ENCODE measurements at regions not wholly inside any gene's neighbourhood (a gene's known extent, or its start where the extent isn't known, plus 50 kb on each side); places are given as distances from the start of the nearest gene placed in this dataset.
"Not testable (repeated sequence)": the region's sequence is repeated elsewhere in the genome, so short reads cannot be mapped to it uniquely, and the experiment has no call there.

DNA sequence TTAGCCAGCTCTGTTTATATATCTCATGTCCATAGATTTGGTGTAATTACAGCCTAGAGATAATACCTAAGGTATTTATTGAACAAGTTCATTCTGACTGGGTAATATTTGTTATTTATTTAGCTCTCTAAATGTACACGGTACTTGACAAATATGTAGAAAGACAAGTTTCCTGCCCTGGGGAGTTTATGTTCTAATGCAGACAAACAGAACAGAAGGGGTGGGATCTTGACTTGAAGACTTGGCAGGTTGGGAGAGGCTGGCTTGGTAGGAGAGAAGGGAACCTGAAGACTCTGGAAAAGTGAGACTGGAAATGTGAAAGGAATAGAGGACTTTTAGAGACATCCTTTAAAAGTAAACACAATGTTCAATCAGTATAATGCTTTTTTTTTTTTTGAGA is 97.7 kb upstream of the CDK6 start:
- no peak for DNase-seq
- in situ Hi-C loops (cut with MboI; ENCODE audit: low pct_unique_long_range_greater_than_20kb, low sequenced_read_pairs) = no loop called here

- in situ Hi-C loops (cut with MboI; ENCODE audit: low pct_unique_long_range_greater_than_20kb, low sequenced_read_pairs) = no loop called here
Measured at GRCh38 chr7:92932450-92932849, 96.1 kb upstream of the CDK6 start.

DNA sequence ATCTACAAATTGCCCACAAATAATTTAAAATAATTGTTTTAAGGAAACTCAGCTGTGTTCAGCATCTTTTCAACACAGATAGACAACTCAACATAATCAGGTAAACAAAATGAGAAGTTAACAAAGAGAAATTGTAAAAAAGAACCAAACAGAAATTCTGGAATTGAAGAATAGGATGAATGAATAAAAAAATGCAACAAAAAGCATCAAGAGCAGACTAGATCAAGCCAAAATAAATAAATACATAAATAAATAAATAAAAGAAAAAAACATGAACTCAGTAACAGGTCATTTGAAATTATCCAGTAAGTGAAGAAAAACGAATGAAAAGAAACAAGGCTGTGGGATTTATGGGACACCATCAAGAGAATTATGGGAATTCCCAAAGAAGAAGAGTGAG is 94.0 kb upstream of the CDK6 start:
- no peak for DNase-seq
- in situ Hi-C loops (cut with MboI; ENCODE audit: low pct_unique_long_range_greater_than_20kb, low sequenced_read_pairs) = no loop called here

More at GRCh38 chr7:92932450-92932849, 96.1 kb upstream of the CDK6 start:
- DNase-seq = peak; percentile 7

- DNase-seq = no peak
- in situ Hi-C loops (cut with MboI; ENCODE audit: low pct_unique_long_range_greater_than_20kb, low sequenced_read_pairs) = no loop called here
Measured at GRCh38 chr7:92926697-92927044, 90.3 kb upstream of the CDK6 start.

DNA sequence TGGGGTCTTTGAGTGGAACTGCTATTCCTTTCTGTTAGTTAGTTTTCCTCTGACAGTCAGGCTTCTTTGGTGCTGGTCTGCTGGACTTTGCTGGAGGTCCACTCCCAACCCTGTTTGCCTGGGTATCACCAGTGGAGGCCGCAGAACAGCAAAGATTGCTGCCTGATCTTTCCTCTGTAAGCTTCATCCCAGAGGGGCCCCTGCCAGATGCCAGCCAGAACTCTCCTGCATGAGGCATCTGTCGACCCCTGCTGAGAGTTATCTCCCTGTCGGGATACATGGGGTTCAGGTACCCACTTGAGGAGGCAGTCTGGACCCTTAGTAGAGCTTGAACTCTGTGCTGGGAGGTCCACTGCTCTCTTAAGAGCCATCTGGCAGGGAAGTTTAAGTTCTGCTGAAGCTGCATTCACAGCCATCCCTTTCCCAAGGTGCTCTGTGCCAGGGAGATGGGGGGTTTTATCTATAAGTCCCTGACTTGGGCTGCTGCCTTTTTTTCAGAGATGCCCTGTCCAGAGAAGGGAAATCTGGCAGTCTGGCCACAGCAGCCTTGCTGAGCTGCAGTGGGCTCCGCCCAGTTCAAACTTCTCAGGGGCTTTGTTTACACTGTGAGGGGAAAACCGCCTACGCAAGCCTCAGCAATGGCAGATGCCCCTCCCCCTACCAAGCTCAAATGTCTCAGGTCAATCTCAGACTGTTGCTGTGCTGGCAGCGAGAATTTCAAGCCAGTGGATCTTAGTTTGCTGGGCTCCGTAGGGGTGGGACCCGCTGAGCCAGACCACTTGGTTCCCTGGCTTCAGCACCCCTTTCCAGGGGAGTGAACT is 89.7 kb upstream of the CDK6 start:
- in situ Hi-C loops (cut with MboI; ENCODE audit: low pct_unique_long_range_greater_than_20kb, low sequenced_read_pairs) = no loop called here

DNA sequence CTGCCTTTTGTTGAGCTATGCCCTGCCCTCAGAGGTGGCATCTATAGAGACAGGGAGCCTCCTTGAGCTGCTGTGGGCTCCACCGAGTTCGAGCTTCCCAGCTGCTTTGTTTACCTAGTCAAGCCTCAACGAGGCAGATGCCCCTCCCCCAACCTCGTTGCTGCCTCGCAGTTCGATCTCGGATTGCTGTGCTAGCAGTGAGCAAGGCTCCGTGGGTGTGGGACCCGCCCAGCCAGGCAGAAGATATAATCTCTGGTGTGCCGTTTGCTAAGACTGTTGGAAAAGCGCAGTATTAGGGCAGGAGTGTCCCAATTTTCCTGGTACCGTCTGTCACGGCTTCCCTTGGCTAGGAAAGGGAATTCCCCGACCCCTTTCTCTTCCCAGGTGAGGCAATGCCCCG is 88.4 kb upstream of the CDK6 start:
- in situ Hi-C loops (cut with MboI; ENCODE audit: low pct_unique_long_range_greater_than_20kb, low sequenced_read_pairs) = no loop called here
- no peak for DNase-seq

More for the DNA sequence above, 89.7 kb upstream of the CDK6 start:
- no peak for DNase-seq

DNA sequence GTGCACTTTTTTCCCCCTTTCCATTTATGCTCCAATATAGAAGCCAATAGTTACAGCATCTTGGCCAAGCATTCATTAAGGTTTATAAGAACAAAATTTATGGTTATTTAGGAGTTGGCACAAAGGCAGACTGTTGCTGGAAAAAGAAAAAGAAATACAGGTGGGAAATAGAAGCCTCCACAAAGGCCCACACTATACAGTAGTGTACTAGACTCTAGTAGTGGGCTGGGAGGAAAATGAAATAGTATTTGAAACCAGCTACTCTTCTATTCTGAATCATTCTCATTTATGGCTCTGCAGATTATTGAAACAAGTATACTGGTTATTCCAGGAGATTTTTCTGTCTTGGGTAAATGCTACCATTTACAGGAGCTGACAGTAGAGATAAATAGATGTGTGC is 80.9 kb upstream of the CDK6 start:
- no peak for DNase-seq
- in situ Hi-C loops (cut with MboI; ENCODE audit: low pct_unique_long_range_greater_than_20kb, low sequenced_read_pairs) = no loop called here

DNA sequence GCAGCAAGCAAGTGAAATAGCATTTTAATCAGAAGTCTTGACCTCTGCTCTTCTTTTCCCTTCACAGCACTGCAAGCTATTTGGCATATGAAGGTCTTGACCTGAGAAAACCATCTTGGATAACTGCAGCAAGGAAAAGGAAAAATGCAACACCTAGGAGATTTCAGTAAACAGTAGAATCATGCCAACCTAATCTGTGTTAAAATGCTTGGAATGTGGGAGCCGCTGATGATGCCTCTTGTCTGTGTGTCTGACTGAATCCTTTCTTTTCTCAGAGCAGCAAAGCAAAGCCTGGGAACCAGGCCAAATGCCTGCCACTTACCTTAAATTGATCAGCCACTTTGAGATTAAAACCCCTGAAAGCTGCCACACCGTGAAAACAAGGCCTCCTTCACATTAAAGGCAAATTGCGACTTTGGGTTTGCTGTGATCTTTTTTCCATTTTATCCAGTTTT is 80.4 kb upstream of the CDK6 start:
- DNase-seq = no peak
- in situ Hi-C loops (cut with MboI; ENCODE audit: low pct_unique_long_range_greater_than_20kb, low sequenced_read_pairs) = no loop called here

DNA sequence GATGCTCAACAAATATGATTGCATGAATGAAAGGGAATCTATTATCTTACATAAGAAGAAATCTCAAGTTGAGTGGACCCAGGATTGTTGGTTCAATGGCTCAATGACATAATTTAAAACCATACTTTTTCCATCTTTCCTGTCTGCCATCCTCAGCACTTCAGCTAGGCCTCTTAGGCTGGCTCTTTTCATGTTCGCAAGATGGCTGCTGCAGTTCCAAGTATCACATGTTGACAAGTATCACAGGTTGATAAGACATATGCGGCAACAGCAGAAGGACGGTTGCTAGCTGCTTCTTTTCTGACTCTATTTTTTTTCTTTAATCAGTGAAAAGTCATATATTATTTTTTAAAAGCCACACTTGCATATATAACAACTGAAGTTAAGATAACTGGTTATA is 79.0 kb upstream of the CDK6 start:
- DNase-seq = no peak
- in situ Hi-C loops (cut with MboI; ENCODE audit: low pct_unique_long_range_greater_than_20kb, low sequenced_read_pairs) = no loop called here

GRCh38 chr7:92914645-92915044 is 78.3 kb upstream of the CDK6 start:
- DNase-seq = no peak
- in situ Hi-C loops (cut with MboI; ENCODE audit: low pct_unique_long_range_greater_than_20kb, low sequenced_read_pairs) = no loop called here

- in situ Hi-C loops (cut with MboI; ENCODE audit: low pct_unique_long_range_greater_than_20kb, low sequenced_read_pairs) = no loop called here
Measured at GRCh38 chr7:92913849-92914248, 77.5 kb upstream of the CDK6 start.

GRCh38 chr7:92910976-92911375 is 74.6 kb upstream of the CDK6 start:
- in situ Hi-C loops (cut with MboI; ENCODE audit: low pct_unique_long_range_greater_than_20kb, low sequenced_read_pairs) = no loop called here
- no peak for DNase-seq

More at GRCh38 chr7:92913849-92914248, 77.5 kb upstream of the CDK6 start:
- no peak for DNase-seq

- no peak for DNase-seq
- in situ Hi-C loops (cut with MboI; ENCODE audit: low pct_unique_long_range_greater_than_20kb, low sequenced_read_pairs) = no loop called here
Measured at GRCh38 chr7:92909686-92910475, 73.5 kb upstream of the CDK6 start.

GRCh38 chr7:92904244-92905131 is 68.1 kb upstream of the CDK6 start:
- DNase-seq = peak; percentile 40
- in situ Hi-C loops (cut with MboI; ENCODE audit: low pct_unique_long_range_greater_than_20kb, low sequenced_read_pairs) = no loop called here

- in situ Hi-C loops (cut with MboI; ENCODE audit: low pct_unique_long_range_greater_than_20kb, low sequenced_read_pairs) = no loop called here
- no peak for DNase-seq
Measured at GRCh38 chr7:92898798-92899197, 62.4 kb upstream of the CDK6 start.

DNA sequence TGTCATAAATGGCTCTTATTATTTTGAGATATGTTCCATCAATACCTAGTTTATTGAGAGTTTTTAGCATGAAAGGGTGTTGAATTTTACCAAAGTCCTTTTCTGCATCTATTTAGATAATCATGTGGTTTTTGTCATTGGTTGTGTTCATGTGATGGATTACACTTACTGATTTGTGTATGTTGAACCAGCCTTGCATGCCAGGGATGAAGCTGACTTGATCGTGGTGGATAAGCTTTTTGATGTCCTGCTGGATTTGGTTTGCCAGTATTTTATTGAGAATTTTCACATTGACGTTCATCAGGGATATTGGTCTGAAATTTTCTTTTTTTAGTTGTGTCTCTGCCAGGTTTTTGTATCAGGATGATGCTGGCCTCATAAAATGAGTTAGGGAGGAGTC is 58.5 kb upstream of the CDK6 start:
- in situ Hi-C loops (cut with MboI; ENCODE audit: low pct_unique_long_range_greater_than_20kb, low sequenced_read_pairs); DNase-seq: not testable (repeated sequence)

GRCh38 chr7:92889081-92889480 is 52.7 kb upstream of the CDK6 start:
- DNase-seq = no peak
- in situ Hi-C loops (cut with MboI; ENCODE audit: low pct_unique_long_range_greater_than_20kb, low sequenced_read_pairs) = no loop called here
